RKO (cell line): ENCODE measurements at regions not wholly inside any gene's neighbourhood (a gene's known extent, or its start where the extent isn't known, plus 50 kb on each side); places are given as distances from the start of the nearest gene placed in this dataset.
A peak's percentile ranks its signal among the peaks of the same experiment; 100 is the strongest.
"Not testable (repeated sequence)": the region's sequence is repeated elsewhere in the genome, so short reads cannot be mapped to it uniquely, and the experiment has no call there.

ENCODE experiments used
- DNase-seq: peaks from one replicate; pipeline ENCODE4 v3.0.0-alpha.2; 2016; ENCODE audit warnings: low spot score

- no peak for DNase-seq
Observed at GRCh38 chr2:39581866-39582265, 83.9 kb upstream of the TMEM178A start.

- DNase-seq, result no peak
Observed at GRCh38 chr2:39583213-39583612, 82.5 kb upstream of the TMEM178A start.

- no peak for DNase-seq
Observed at GRCh38 chr2:39583781-39584180, 81.9 kb upstream of the TMEM178A start.

- peak; percentile 12 for DNase-seq
Observed at GRCh38 chr2:39584283-39584965, 81.3 kb upstream of the TMEM178A start.

GRCh38 chr2:39585531-39585930, 80.2 kb upstream of the TMEM178A start:
- DNase-seq, result not testable (repeated sequence)

GRCh38 chr2:39587168-39587567, 78.5 kb upstream of the TMEM178A start:
- DNase-seq, result no peak

GRCh38 chr2:39587641-39588040, 78.1 kb upstream of the TMEM178A start:
- no peak for DNase-seq

GRCh38 chr2:39593439-39594393, 72.0 kb upstream of the TMEM178A start:
- peak; percentile 56 for DNase-seq

- no peak for DNase-seq
Observed at GRCh38 chr2:39595116-39595515, 70.6 kb upstream of the TMEM178A start.

- no peak for DNase-seq
Observed at GRCh38 chr2:39597314-39597713, 68.4 kb upstream of the TMEM178A start.

GRCh38 chr2:39602616-39603015, 63.1 kb upstream of the TMEM178A start:
- DNase-seq, result no peak

- DNase-seq, result no peak
Observed at GRCh38 chr2:39603436-39603835, 62.3 kb upstream of the TMEM178A start.

- DNase-seq, result no peak
Observed at GRCh38 chr2:39604866-39605265, 60.9 kb upstream of the TMEM178A start.

GRCh38 chr2:39606585-39606984, 59.1 kb upstream of the TMEM178A start:
- no peak for DNase-seq

- no peak for DNase-seq
Observed at GRCh38 chr2:39607538-39608262, 58.0 kb upstream of the TMEM178A start.

GRCh38 chr2:39608263-39608575, 57.5 kb upstream of the TMEM178A start:
- no peak for DNase-seq

GRCh38 chr2:39608686-39609441, 56.9 kb upstream of the TMEM178A start:
- no peak for DNase-seq

GRCh38 chr2:39609917-39610316, 55.8 kb upstream of the TMEM178A start:
- DNase-seq, result no peak

GRCh38 chr2:39615675-39616074, 50.0 kb upstream of the TMEM178A start:
- DNase-seq, result no peak
